Coronary artery (tissue), 2 donors: ENCODE measurements at regions not wholly inside any gene's neighbourhood (a gene's known extent, or its start where the extent isn't known, plus 50 kb on each side); places are given as distances from the start of the nearest gene placed in this dataset.

Experiments
- DNase-seq: peaks from one replicate; pipeline ENCODE4 v3.0.0-alpha.2; 2017; ENCODE audit warnings: low spot score
- H3K27ac ChIP-seq, 2 donors: fragments of 200-600 bp; sonication (generic); one replicate each; pipeline ENCODE4 v1.5.1; 2016 to 2019
- H3K4me3 ChIP-seq: fragments of 200-600 bp; sonication (generic); 2 replicates; pipeline ENCODE4 v1.5.1; 2016; ENCODE audit warnings: mild to moderate bottlenecking, moderate library complexity
- CTCF ChIP-seq: fragments of 200-600 bp; sonication (generic); IDR thresholded peaks from one replicate; pipeline ENCODE4 v1.5.1; 2019; ENCODE audit warnings: antibody characterized with exemption

- Histone ChIP-seq H3K27ac (no peak overlapping the region), H3K4me3 (no peak overlapping the region)
- TF ChIP-seq CTCF = no peak
- DNase-seq = no peak
These were observed 655.5 kb downstream of the DCDC2C start for GRCh38 chr2:4358837-4359236.

GRCh38 chr2:4368907-4369306, 665.5 kb downstream of the DCDC2C start:
- no peak for TF ChIP-seq CTCF
- H3K27ac ChIP-seq = no peak overlapping the region
- H3K4me3 ChIP-seq = no peak overlapping the region
- no peak for DNase-seq

GRCh38 chr2:4369826-4370419, 666.5 kb downstream of the DCDC2C start:
- no peak overlapping the region for H3K4me3 ChIP-seq
- no peak for DNase-seq
- H3K27ac ChIP-seq = no peak overlapping the region
- no peak for TF ChIP-seq CTCF

- DNase-seq = no peak
- Histone ChIP-seq H3K27ac (no peak overlapping the region), H3K4me3 (no peak overlapping the region)
- no peak for TF ChIP-seq CTCF
These were observed 667.2 kb downstream of the DCDC2C start for GRCh38 chr2:4370422-4371090.

GRCh38 chr2:4381049-4381448, 677.7 kb downstream of the DCDC2C start:
- no peak overlapping the region for H3K27ac ChIP-seq
- no peak overlapping the region for H3K4me3 ChIP-seq
- DNase-seq = no peak
- no peak for TF ChIP-seq CTCF

- TF ChIP-seq CTCF = no peak
- Histone ChIP-seq H3K27ac (no peak overlapping the region), H3K4me3 (no peak overlapping the region)
- DNase-seq = no peak
These were observed 678.4 kb downstream of the DCDC2C start for GRCh38 chr2:4381773-4382172.

GRCh38 chr2:4391013-4391412, 687.6 kb downstream of the DCDC2C start:
- no peak for TF ChIP-seq CTCF
- DNase-seq = no peak
- Histone ChIP-seq H3K27ac (no peak overlapping the region), H3K4me3 (no peak overlapping the region)
